ENCODE measurements at regions not wholly inside any gene's neighbourhood (a gene's known extent, or its start where the extent isn't known, plus 50 kb on each side); places are given as distances from the start of the nearest gene placed in this dataset.

GRCh38 chr16:85474621-85475217 lies 138.4 kb upstream of the GSE1 start:
- DNase-seq, result no peak
- H3K9me3 ChIP-seq, result no peaks in the 10 kb centered on the region
- no peaks in the 10 kb centered on the region for H3K27me3 ChIP-seq
- intact Hi-C loops (cut with DNase I; ENCODE audit: low total_unique reads), result no loop called here
- TF ChIP-seq POLR2A (IDR thresholded peaks at IDR 0.05) (no peak), EP300 (IDR thresholded peaks at IDR 0.05) (no peak), POLR2AphosphoS5 (IDR thresholded peaks at IDR 0.05) (no peak), CTCF (IDR thresholded peaks at IDR 0.05) (no peak)
- H3K36me3 ChIP-seq, result no peaks in the 10 kb centered on the region
- H3K4me3 ChIP-seq, result no peak overlapping the region
- peaks cover 7 to 37% (median 13%) of the 10 kb centered on the region in 4 donors for H3K4me1 ChIP-seq
- WGBS, 5 donors, result 64 to 69% (median 68%) methylated on average over 9 of the region's 9 CpGs
- no peak overlapping the region for H3K27ac ChIP-seq

- Histone ChIP-seq H3K36me3 (no peaks in the 10 kb centered on the region), H3K4me1 (peaks cover 7 to 40% (median 18%) of the 10 kb centered on the region in 4 donors), H3K27me3 (no peaks in the 10 kb centered on the region), H3K4me3 (no peak overlapping the region), H3K27ac (no peak overlapping the region), H3K9me3 (no peaks in the 10 kb centered on the region)
- no peak for DNase-seq
- TF ChIP-seq EP300 (IDR thresholded peaks at IDR 0.05), result no peak
- TF ChIP-seq POLR2A (IDR thresholded peaks at IDR 0.05), result no peak
- TF ChIP-seq CTCF (IDR thresholded peaks at IDR 0.05), result no peak
- TF ChIP-seq POLR2AphosphoS5 (IDR thresholded peaks at IDR 0.05), result no peak
- intact Hi-C loops (cut with DNase I; ENCODE audit: low total_unique reads), result no loop called here
- 77 to 80% (median 78%) methylated on average over 8 of the region's 8 CpGs for WGBS, 5 donors
These were observed 137.9 kb upstream of the GSE1 start for GRCh38 chr16:85475233-85475632.

- intact Hi-C loops (cut with DNase I; ENCODE audit: low total_unique reads), result no loop called here
- Histone ChIP-seq H3K27ac (no peak overlapping the region), H3K36me3 (no peaks in the 10 kb centered on the region), H3K4me1 (peaks cover 7 to 45% (median 22%) of the 10 kb centered on the region in 4 donors), H3K4me3 (no peak overlapping the region), H3K27me3 (no peaks in the 10 kb centered on the region), H3K9me3 (no peaks in the 10 kb centered on the region)
- DNase-seq, result no peak
- WGBS, 5 donors, result 90 to 95% (median 93%) methylated on average over 22 of the region's 22 CpGs
- TF ChIP-seq CTCF (IDR thresholded peaks at IDR 0.05) (no peak), EP300 (IDR thresholded peaks at IDR 0.05) (no peak), POLR2AphosphoS5 (IDR thresholded peaks at IDR 0.05) (no peak), POLR2A (IDR thresholded peaks at IDR 0.05) (no peak)
These were observed 137.3 kb upstream of the GSE1 start for GRCh38 chr16:85475691-85476300.

- Histone ChIP-seq H3K4me1 (peaks cover 7 to 45% (median 23%) of the 10 kb centered on the region in 4 donors), H3K27me3 (no peaks in the 10 kb centered on the region), H3K4me3 (no peak overlapping the region), H3K9me3 (no peaks in the 10 kb centered on the region), H3K27ac (no peak overlapping the region), H3K36me3 (no peaks in the 10 kb centered on the region)
- WGBS, 5 donors, result 89 to 95% (median 92%) methylated on average over 11 of the region's 11 CpGs
- intact Hi-C loops (cut with DNase I; ENCODE audit: low total_unique reads), result no loop called here
- DNase-seq, result no peak
- TF ChIP-seq CTCF (IDR thresholded peaks at IDR 0.05) (no peak), POLR2AphosphoS5 (IDR thresholded peaks at IDR 0.05) (no peak), EP300 (IDR thresholded peaks at IDR 0.05) (no peak), POLR2A (IDR thresholded peaks at IDR 0.05) (no peak)
These were observed 136.7 kb upstream of the GSE1 start for GRCh38 chr16:85476389-85476788.
